Adrenal gland (tissue), 9 donors: ENCODE measurements at regions not wholly inside any gene's neighbourhood (a gene's known extent, or its start where the extent isn't known, plus 50 kb on each side); places are given as distances from the start of the nearest gene placed in this dataset.

ENCODE experiments used
- DNase-seq, 7 donors: peaks; one replicate each; pipeline ENCODE4 v3.0.0-alpha.2; 2019 to 2020
- H3K27ac ChIP-seq, 5 donors: fragments of 200-600 bp; sonication (generic) in 4 of 5; 1 replicate in 3 of 5; 2 replicates in 2 of 5; pipeline versions ENCODE4 v1.5.1 to v1.8.0; 2016 to 2020; ENCODE audit warnings: mild to moderate bottlenecking in 1 of 5
- H3K27me3 ChIP-seq: fragments of 200-600 bp; 2 replicates; pipeline ENCODE4 v1.8.0; 2021
- H3K36me3 ChIP-seq, 2 donors: fragments of 200-600 bp; replicated peaks in 1 of 2; 1 replicate in 1 of 2; 2 replicates in 1 of 2; pipeline versions ENCODE4 v1.5.1 to v1.8.0; 2018 to 2022
- H3K4me1 ChIP-seq, 2 donors: fragments of 200-600 bp; replicated peaks in 1 of 2; 1 replicate in 1 of 2; 2 replicates in 1 of 2; pipeline versions ENCODE4 v1.5.1 to v1.8.0; 2018 to 2021
- H3K4me3 ChIP-seq, 4 donors: fragments of 200-600 bp; sonication (generic) in 3 of 4; one replicate each; pipeline ENCODE4 v1.5.1; 2016 to 2018
- H3K9me3 ChIP-seq, 3 donors: fragments of 200-600 bp; sonication (generic) in 1 of 3; replicated peaks in 1 of 3; 1 replicate in 2 of 3; 2 replicates in 1 of 3; pipeline versions ENCODE4 v1.5.1 to v1.8.0; 2016 to 2021
- CTCF ChIP-seq, 6 experiments: fragments of 450-650 bp in 4 of 6; fragments of 200-600 bp in 2 of 6; sonication (generic) in 1 of 6; IDR thresholded peaks; 1 replicate in 5 of 6; 2 replicates in 1 of 6; pipeline versions ENCODE4 v1.5.1 to v1.8.0; 2016 to 2021; ENCODE audit warnings: antibody characterized with exemption in 6 of 6, mild to moderate bottlenecking in 2 of 6, moderate library complexity in 1 of 6
- POLR2A ChIP-seq, 2 donors: fragments of 450-650 bp; IDR thresholded peaks; one replicate each; pipeline ENCODE4 v1.6.1; 2017; ENCODE audit warnings: antibody characterized with exemption in 2 of 2, mild to moderate bottlenecking in 2 of 2, moderate library complexity in 1 of 2
- WGBS, 4 donors: extraction: QIAGEN DNeasy Blood & Tissue Kit in 2 of 4; methylation state at CpG; one replicate each; pipeline versions ENCODE4 v1.1.5 to v1.1.7; 2013 to 2017; 5-methylcytosine and 5-hydroxymethylcytosine counted together
- intact Hi-C, 2 donors: fragments of 100-400 bp; cut with DNase I; formaldehyde crosslinking; loops; one replicate each; pipeline versions ENCODE4 v1.14.1 to v1.15.0; 2022 to 2023
- donor health status: healthy with polysubstance abuse.
- donor health status: Bipolar disorder and iron deficiency.
- donor health status: DM: yes; HTN: yes; CAD: no.
- donor health status: DM: no; HTN: no; CAD: no.
- donor health status: DM: no; HTN: no; CAD: no.

DNA sequence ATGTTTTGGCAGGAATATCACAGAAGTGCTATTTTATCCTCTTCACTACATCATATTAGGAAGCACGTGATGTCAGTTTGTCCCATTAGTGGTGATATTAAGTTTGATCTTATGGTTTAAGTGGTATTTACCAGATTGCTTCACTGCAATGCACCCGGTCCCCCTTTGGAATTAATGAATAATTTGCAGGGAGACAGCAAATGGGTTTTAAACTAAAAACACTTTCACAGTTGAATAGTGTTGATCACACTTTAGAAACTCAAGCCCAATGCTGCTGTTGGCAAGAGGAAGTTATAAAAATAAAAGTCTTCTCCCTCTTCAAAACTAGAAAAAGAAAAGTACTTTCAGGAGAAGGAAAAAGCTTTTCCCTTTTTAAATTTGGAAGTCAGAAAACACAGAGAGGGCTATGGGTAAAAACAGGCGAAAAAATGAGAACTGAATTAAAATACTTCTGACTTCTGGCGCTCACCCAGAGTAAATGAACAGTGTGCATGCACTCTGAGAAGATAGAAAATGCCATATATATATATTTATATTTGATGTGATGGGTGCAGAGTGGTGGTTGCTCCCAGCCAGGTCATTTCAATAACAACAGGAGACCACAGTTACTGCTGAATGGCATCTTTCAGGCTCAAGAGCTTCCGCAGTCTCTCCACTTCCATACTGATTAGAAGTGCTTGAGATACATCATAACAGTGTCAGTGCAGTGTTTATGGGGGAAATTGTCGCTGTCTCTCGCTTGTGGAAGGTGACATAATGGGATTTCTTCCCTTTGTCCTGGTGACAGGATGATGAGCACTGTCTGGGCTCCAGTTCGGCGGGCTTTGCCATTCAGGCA lies 278.0 kb downstream of the ZSWIM6 start:
- TF ChIP-seq POLR2A (IDR thresholded peaks at IDR 0.05), result no peak
- TF ChIP-seq CTCF (IDR thresholded peaks at IDR 0.05), result no peak
- 69 to 78% (median 77%) methylated on average over 9 of the region's 9 CpGs for WGBS, 4 donors
- intact Hi-C loops, result no loop called here
- no peak overlapping the region for H3K27ac ChIP-seq
- H3K27me3 ChIP-seq, result no peaks in the 10 kb centered on the region
- DNase-seq, result no peak
- no peaks in the 10 kb centered on the region for H3K9me3 ChIP-seq
- H3K36me3 ChIP-seq, result no peaks in the 10 kb centered on the region
- H3K4me1 ChIP-seq, result peaks cover 4 to 11% of the 10 kb centered on the region in 2 donors
- H3K4me3 ChIP-seq, result no peak overlapping the region

- 82 to 93% (median 86%) methylated on average over 7 of the region's 7 CpGs for WGBS, 4 donors
- no peak for DNase-seq
- intact Hi-C loops, result no loop called here
- Histone ChIP-seq H3K27ac (no peak overlapping the region), H3K36me3 (no peaks in the 10 kb centered on the region), H3K4me1 (peaks cover 4 to 11% of the 10 kb centered on the region in 2 donors), H3K27me3 (no peaks in the 10 kb centered on the region), H3K9me3 (no peaks in the 10 kb centered on the region), H3K4me3 (no peak overlapping the region)
- TF ChIP-seq POLR2A (IDR thresholded peaks at IDR 0.05), result no peak
- TF ChIP-seq CTCF (IDR thresholded peaks at IDR 0.05), result no peak
Measured at GRCh38 chr5:61610678-61611024, 278.6 kb downstream of the ZSWIM6 start.

DNA sequence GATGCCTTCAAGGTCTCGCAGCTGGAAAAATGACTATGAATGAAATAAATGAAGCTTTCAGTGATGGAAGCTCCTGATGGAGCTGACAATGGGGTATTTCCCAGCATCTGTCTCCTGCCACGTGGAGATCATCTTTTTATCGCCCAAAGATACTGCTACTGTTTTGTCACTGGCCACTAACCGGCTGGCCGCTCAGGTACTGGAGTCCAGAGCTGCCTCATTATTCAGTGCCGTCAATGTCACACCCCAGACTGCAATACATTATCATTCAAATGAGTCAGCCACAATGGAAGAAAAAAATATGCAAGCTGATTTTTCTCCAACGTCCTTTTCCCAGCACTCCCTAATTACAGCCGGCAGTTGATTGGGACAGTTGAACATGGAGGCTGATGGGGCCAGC lies 280.4 kb downstream of the ZSWIM6 start:
- DNase-seq, result no peak
- Histone ChIP-seq H3K9me3 (no peaks in the 10 kb centered on the region), H3K27me3 (no peaks in the 10 kb centered on the region), H3K36me3 (no peaks in the 10 kb centered on the region), H3K4me1 (peaks cover 4 to 11% of the 10 kb centered on the region in 2 donors), H3K4me3 (no peak overlapping the region), H3K27ac (no peak overlapping the region)
- intact Hi-C loops, result no loop called here
- TF ChIP-seq CTCF (IDR thresholded peaks at IDR 0.05) (no peak), POLR2A (IDR thresholded peaks at IDR 0.05) (no peak)
- 54 to 69% (median 59%) methylated on average over 8 of the region's 8 CpGs for WGBS, 4 donors

DNA sequence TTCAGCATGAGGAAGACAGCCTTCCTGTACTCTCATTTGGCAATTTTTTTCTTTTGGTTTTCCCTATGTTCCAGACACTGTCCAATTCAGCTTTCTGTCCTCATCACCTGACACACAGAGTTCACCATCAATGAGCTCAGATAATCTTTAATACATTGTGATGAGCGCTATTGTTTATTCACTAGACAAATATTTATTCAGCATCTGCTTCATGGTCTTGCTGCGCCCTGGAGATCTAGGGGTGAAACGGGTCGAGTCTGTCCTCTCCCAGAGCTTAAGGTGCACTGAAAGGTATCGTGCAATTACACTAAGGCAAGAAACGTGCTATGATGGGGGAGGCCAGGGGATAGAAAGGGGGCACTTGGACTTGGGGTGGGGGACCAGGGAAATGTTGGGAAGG lies 281.6 kb downstream of the ZSWIM6 start:
- Histone ChIP-seq H3K4me3 (no peak overlapping the region), H3K4me1 (peaks cover 4 to 11% of the 10 kb centered on the region in 2 donors), H3K27me3 (no peaks in the 10 kb centered on the region), H3K27ac (no peak overlapping the region), H3K36me3 (no peaks in the 10 kb centered on the region), H3K9me3 (no peaks in the 10 kb centered on the region)
- WGBS, 4 donors, result 92 to 96% (median 94%) methylated on average over 6 of the region's 6 CpGs
- TF ChIP-seq CTCF (IDR thresholded peaks at IDR 0.05) (no peak), POLR2A (IDR thresholded peaks at IDR 0.05) (no peak)
- intact Hi-C loops, result no loop called here
- DNase-seq, result no peak
